DOHH2 (cell line): ENCODE measurements at regions not wholly inside any gene's neighbourhood (a gene's known extent, or its start where the extent isn't known, plus 50 kb on each side); places are given as distances from the start of the nearest gene placed in this dataset.

Experiments used
- CTCF ChIP-seq: fragments of 200-600 bp; sonication (generic); IDR thresholded peaks from one replicate; pipeline ENCODE4 v1.5.1; 2014; ENCODE audit warnings: antibody characterized with exemption, mild to moderate bottlenecking, low read depth, low read length; ENCODE audit not compliant: poor library complexity, severe bottlenecking
- EZH2phosphoT487 ChIP-seq: fragments of 200-600 bp; sonication (generic); IDR thresholded peaks from 2 replicates; pipeline ENCODE4 v1.6.1; 2017; ENCODE audit warnings: borderline replicate concordance, mild to moderate bottlenecking, antibody characterized with exemption, low read length, moderate library complexity, mixed read lengths

DNA sequence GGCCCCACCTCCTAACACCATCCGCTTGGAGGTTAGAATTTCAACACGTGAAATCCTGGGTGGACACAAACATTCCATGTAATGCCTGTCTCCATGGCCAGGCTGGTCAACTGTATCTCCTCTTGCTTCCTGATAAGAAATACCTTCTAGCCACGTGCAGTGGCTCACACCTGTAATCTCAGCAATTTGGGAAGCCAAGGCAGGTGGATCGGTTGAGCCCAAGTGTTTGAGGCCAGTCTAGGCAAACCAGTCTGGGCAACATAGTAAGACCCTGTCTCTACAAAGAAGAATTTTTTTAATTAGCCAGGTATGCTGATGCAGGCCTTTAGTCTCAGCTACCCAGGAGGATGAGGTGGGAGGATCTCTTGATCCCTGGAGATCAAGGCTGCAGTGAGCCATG is 58.3 kb upstream of the GALNT2 start:
- no peak for TF ChIP-seq CTCF
- no peak for TF ChIP-seq EZH2phosphoT487
